Neural cell (in vitro differentiated cells): ENCODE measurements at regions not wholly inside any gene's neighbourhood (a gene's known extent, or its start where the extent isn't known, plus 50 kb on each side); places are given as distances from the start of the nearest gene placed in this dataset.

Experiments used
- EP300 ChIP-seq: fragments of 450-650 bp; conservative IDR thresholded peaks from 2 replicates; pipeline ENCODE4 v1.6.1; 2014; ENCODE audit warnings: antibody characterized with exemption, mild to moderate bottlenecking, moderate library complexity; ENCODE audit not compliant: poor library complexity, severe bottlenecking
- EZH2 ChIP-seq: fragments of 200-600, 300-800 bp; shearing (Covaris generic), sonication (generic); IDR thresholded peaks from 2 replicates; pipeline ENCODE4 v1.6.1; 2014; ENCODE audit warnings: antibody characterized with exemption, low read length, borderline replicate concordance, mild to moderate bottlenecking; ENCODE audit not compliant: insufficient read depth, poor library complexity, severe bottlenecking
- POLR2AphosphoS5 ChIP-seq: IDR thresholded peaks from 2 replicates; pipeline ENCODE4 v1.6.1; 2012
- RAD21 ChIP-seq: fragments of 450-650 bp; conservative IDR thresholded peaks from 2 replicates; pipeline ENCODE4 v1.6.1; 2014; ENCODE audit warnings: antibody characterized with exemption, mild to moderate bottlenecking, moderate library complexity
- TAF1 ChIP-seq: IDR thresholded peaks from 2 replicates; pipeline ENCODE4 v1.6.1; 2012; ENCODE audit warnings: low read depth
- TF ChIP-seq, protein P1 (sequence below): IDR thresholded peaks from 2 replicates; pipeline ENCODE4 v1.6.1; 2012; ENCODE audit warnings: borderline replicate concordance
- TF ChIP-seq, protein P2 (sequence below): fragments of 450-650 bp; IDR thresholded peaks from 2 replicates; pipeline ENCODE4 v1.5.1; 2014; ENCODE audit warnings: antibody characterized with exemption, mild to moderate bottlenecking, moderate library complexity; ENCODE audit not compliant: poor library complexity, severe bottlenecking

GRCh38 chr13:88429862-88430261 is 758.7 kb downstream of the SLITRK5 start:
- TF ChIP-seq, protein P1, sequence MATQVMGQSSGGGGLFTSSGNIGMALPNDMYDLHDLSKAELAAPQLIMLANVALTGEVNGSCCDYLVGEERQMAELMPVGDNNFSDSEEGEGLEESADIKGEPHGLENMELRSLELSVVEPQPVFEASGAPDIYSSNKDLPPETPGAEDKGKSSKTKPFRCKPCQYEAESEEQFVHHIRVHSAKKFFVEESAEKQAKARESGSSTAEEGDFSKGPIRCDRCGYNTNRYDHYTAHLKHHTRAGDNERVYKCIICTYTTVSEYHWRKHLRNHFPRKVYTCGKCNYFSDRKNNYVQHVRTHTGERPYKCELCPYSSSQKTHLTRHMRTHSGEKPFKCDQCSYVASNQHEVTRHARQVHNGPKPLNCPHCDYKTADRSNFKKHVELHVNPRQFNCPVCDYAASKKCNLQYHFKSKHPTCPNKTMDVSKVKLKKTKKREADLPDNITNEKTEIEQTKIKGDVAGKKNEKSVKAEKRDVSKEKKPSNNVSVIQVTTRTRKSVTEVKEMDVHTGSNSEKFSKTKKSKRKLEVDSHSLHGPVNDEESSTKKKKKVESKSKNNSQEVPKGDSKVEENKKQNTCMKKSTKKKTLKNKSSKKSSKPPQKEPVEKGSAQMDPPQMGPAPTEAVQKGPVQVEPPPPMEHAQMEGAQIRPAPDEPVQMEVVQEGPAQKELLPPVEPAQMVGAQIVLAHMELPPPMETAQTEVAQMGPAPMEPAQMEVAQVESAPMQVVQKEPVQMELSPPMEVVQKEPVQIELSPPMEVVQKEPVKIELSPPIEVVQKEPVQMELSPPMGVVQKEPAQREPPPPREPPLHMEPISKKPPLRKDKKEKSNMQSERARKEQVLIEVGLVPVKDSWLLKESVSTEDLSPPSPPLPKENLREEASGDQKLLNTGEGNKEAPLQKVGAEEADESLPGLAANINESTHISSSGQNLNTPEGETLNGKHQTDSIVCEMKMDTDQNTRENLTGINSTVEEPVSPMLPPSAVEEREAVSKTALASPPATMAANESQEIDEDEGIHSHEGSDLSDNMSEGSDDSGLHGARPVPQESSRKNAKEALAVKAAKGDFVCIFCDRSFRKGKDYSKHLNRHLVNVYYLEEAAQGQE, result no peak
- TF ChIP-seq RAD21 (no peak), EP300 (no peak), EZH2 (no peak), TAF1 (no peak), POLR2AphosphoS5 (no peak)
- TF ChIP-seq, protein P2, sequence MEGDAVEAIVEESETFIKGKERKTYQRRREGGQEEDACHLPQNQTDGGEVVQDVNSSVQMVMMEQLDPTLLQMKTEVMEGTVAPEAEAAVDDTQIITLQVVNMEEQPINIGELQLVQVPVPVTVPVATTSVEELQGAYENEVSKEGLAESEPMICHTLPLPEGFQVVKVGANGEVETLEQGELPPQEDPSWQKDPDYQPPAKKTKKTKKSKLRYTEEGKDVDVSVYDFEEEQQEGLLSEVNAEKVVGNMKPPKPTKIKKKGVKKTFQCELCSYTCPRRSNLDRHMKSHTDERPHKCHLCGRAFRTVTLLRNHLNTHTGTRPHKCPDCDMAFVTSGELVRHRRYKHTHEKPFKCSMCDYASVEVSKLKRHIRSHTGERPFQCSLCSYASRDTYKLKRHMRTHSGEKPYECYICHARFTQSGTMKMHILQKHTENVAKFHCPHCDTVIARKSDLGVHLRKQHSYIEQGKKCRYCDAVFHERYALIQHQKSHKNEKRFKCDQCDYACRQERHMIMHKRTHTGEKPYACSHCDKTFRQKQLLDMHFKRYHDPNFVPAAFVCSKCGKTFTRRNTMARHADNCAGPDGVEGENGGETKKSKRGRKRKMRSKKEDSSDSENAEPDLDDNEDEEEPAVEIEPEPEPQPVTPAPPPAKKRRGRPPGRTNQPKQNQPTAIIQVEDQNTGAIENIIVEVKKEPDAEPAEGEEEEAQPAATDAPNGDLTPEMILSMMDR, result no peak
